Fibroblast of the aortic adventitia (primary cell): ENCODE measurements at regions not wholly inside any gene's neighbourhood (a gene's known extent, or its start where the extent isn't known, plus 50 kb on each side); places are given as distances from the start of the nearest gene placed in this dataset.
A peak's percentile ranks its signal among the peaks of the same experiment; 100 is the strongest.

ENCODE experiments used
- DNase-seq: peaks from one replicate; pipeline ENCODE4 v3.0.0-alpha.2; 2010; ENCODE audit warnings: low read depth
- H3K4me3 ChIP-seq: 2 replicates; pipeline ENCODE4 v1.5.1; 2011; ENCODE audit warnings: low read depth, mild to moderate bottlenecking, control low read depth, low read length, moderate library complexity
- CTCF ChIP-seq: IDR thresholded peaks from 2 replicates; pipeline ENCODE4 v1.5.1; 2011; ENCODE audit warnings: mild to moderate bottlenecking, low read length, control low read depth, inconsistent platforms; ENCODE audit not compliant: insufficient read depth

- no peak for TF ChIP-seq CTCF
- peak; percentile 28 for DNase-seq
Measured at GRCh38 chr7:15866753-15867152, 180.3 kb upstream of the MEOX2 start.

GRCh38 chr7:15864626-15864991 is 178.1 kb upstream of the MEOX2 start:
- no peak for DNase-seq
- TF ChIP-seq CTCF, result no peak
- H3K4me3 ChIP-seq, result no peak overlapping the region

More at GRCh38 chr7:15866753-15867152, 180.3 kb upstream of the MEOX2 start:
- no peak overlapping the region for H3K4me3 ChIP-seq

- H3K4me3 ChIP-seq, result no peak overlapping the region
- no peak for TF ChIP-seq CTCF
- DNase-seq, result peak; percentile 58
Measured at GRCh38 chr7:15863951-15864625, 177.6 kb upstream of the MEOX2 start.

- TF ChIP-seq CTCF, result no peak
- no peak overlapping the region for H3K4me3 ChIP-seq
- DNase-seq, result no peak
Measured at GRCh38 chr7:15862781-15863165, 176.3 kb upstream of the MEOX2 start.

GRCh38 chr7:15862016-15862780 is 175.7 kb upstream of the MEOX2 start:
- no peak for TF ChIP-seq CTCF
- H3K4me3 ChIP-seq, result no peak overlapping the region
- peak; percentile 44 for DNase-seq

GRCh38 chr7:15860264-15860949 is 173.9 kb upstream of the MEOX2 start:
- DNase-seq, result no peak
- TF ChIP-seq CTCF, result no peak
- H3K4me3 ChIP-seq, result no peak overlapping the region
